SW 1271 (cell line): ENCODE measurements at regions not wholly inside any gene's neighbourhood (a gene's known extent, or its start where the extent isn't known, plus 50 kb on each side); places are given as distances from the start of the nearest gene placed in this dataset.

Source experiments
- DNase-seq, 2 experiments: peaks; one replicate each; lab custom pipeline; 2025; lab: John Stamatoyannopoulos, UW

- no peak for DNase-seq
Observed at GRCh38 chr22:22999523-22999922, 70.8 kb upstream of the GNAZ start.

- DNase-seq, result no peak
Observed at GRCh38 chr22:23000657-23001347, 69.5 kb upstream of the GNAZ start.

DNA sequence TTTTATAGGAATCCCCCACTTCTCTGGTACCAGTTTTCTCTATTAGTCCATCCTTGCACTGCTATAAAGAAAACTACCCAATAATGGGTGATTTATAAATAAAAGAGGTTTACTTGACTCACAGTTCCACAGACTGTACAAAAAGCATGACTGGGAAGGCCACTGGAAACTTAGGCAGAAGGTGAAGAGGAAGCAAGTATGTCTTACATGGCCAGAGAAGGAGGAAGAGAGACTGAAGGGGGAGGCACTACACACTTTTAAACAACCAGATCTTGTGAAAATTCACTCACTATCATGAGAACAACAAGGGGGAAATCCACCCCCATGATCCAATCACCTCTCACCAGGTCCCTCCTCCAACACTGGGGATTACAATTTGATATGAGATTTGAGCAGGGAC, 68.9 kb upstream of the GNAZ start:
- DNase-seq, result no peak

- no peak for DNase-seq
Observed at GRCh38 chr22:23002612-23003180, 67.6 kb upstream of the GNAZ start.

DNA sequence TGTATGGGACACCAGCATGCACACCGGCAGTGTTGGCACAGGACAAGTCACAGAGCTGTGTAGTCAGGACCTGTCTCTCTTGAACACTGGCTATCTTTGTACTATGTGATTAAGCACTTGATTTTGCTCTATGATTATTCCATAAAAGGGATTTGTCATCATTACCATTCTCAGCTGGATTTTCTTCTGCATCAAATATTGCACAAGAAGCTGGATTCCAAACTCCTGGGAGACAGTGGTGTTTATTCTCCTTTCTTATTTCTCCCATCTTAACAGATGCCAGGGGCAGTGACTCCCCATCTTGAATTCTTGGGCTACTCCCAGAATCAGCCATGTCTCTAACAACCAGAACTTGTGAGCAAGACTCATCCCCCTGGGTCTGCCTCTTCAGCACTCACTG, 62.5 kb upstream of the GNAZ start:
- no peak for DNase-seq

DNA sequence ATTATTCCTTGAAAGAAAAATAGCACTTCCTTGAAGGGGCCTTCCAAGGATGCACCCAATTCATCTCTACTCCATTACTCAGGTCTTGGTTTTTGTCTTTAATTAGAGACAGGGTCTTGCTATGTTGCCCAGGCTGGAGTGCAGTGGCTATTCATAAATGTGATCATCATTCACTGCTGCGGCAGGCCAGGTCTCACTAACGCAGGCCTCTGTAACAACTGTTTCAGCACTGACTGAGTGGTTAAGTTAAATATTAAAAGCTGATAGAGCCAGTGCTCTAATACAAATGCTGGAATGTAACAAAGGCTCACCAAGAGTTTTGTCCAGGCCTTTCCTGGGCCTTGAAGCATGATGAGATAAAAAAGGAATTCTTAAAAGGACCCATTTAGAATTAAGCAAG, 61.4 kb upstream of the GNAZ start:
- DNase-seq, result no peak
